PC-3 (cell line): ENCODE measurements at regions not wholly inside any gene's neighbourhood (a gene's known extent, or its start where the extent isn't known, plus 50 kb on each side); places are given as distances from the start of the nearest gene placed in this dataset.

Source experiments
- ATAC-seq: fragments of 200-7000 bp; cut with Tn5 transposase; 2 replicates; pipeline ENCODE4 v1.9.1; 2020; ENCODE audit warnings: mild to moderate bottlenecking, moderate library complexity
- BruUV-seq: library from RNA; stranded (reverse); fragments of 400-500 nt; replicated peaks from 2 replicates; lab custom pipeline; 2021; lab: Mats Ljungman, UMichigan
- CTCF ChIA-PET: fragments of 300-600 bp; sonication (Branson Sonifier 250); formaldehyde crosslinking; loops from one replicate; lab custom pipeline; 2022; ENCODE audit warnings: antibody characterized with exemption; lab: Charles Lee
- POLR2A ChIA-PET: fragments of 300-600 bp; sonication (Branson Sonifier 250); formaldehyde crosslinking; loops from one replicate; lab custom pipeline; 2022; ENCODE audit warnings: antibody characterized with exemption; ENCODE audit not compliant: unreplicated experiment; lab: Charles Lee
- DNase-seq: peaks from one replicate; pipeline ENCODE4 v3.0.0-alpha.2; 2015
- H2AFZ ChIP-seq: fragments of 300-600 bp; sonication (generic); 2 replicates; pipeline ENCODE4 v1.6.0; 2016; ENCODE audit warnings: antibody characterized with exemption, low read length
- H3F3A ChIP-seq: fragments of 300-600 bp; sonication (generic); one replicate; pipeline ENCODE4 v1.6.0; 2017; ENCODE audit warnings: antibody characterized with exemption, low read length, control low read depth, mild to moderate bottlenecking; ENCODE audit not compliant: unreplicated experiment
- H3K27ac ChIP-seq: fragments of 300-600 bp; sonication (generic); 2 replicates; pipeline ENCODE4 v1.5.1; 2016; ENCODE audit warnings: mild to moderate bottlenecking, low read length
- H3K27me3 ChIP-seq: fragments of 300-600 bp; sonication (generic); 2 replicates; pipeline ENCODE4 v1.6.1; 2016; ENCODE audit warnings: low read length, mixed read lengths
- H3K36me3 ChIP-seq: fragments of 300-600 bp; sonication (generic); 2 replicates; pipeline ENCODE4 v1.6.1; 2016; ENCODE audit warnings: low read depth, mixed run types, low read length, mixed read lengths
- H3K4me1 ChIP-seq: fragments of 300-600 bp; sonication (generic); 2 replicates; pipeline ENCODE4 v1.5.1; 2016; ENCODE audit warnings: low read length; ENCODE audit not compliant: insufficient read depth
- H3K4me2 ChIP-seq: fragments of 300-600 bp; sonication (generic); 2 replicates; pipeline ENCODE4 v1.6.0; 2016; ENCODE audit warnings: low read length
- H3K4me3 ChIP-seq: fragments of 300-600 bp; sonication (generic); 2 replicates; pipeline ENCODE4 v1.5.1; 2016; ENCODE audit warnings: mild to moderate bottlenecking, low read length, mixed read lengths
- H3K79me2 ChIP-seq: fragments of 300-600 bp; sonication (generic); 2 replicates; pipeline ENCODE4 v1.6.1; 2017; ENCODE audit warnings: low read length, mixed read lengths
- H3K9ac ChIP-seq: fragments of 300-600 bp; sonication (generic); 2 replicates; pipeline ENCODE4 v1.6.0; 2016; ENCODE audit warnings: mild to moderate bottlenecking, low read length
- H3K9me2 ChIP-seq: fragments of 300-600 bp; sonication (generic); replicated peaks from 2 replicates; pipeline ENCODE4 v1.6.1; 2016; ENCODE audit warnings: mixed run types, low read length, mixed read lengths
- H3K9me3 ChIP-seq: fragments of 300-600 bp; sonication (generic); 2 replicates; pipeline ENCODE4 v1.6.1; 2016; ENCODE audit warnings: low read length, mixed read lengths
- H4K20me1 ChIP-seq: fragments of 300-600 bp; sonication (generic); 2 replicates; pipeline ENCODE4 v1.6.1; 2016; ENCODE audit warnings: low read length, mixed read lengths
- EZH2 ChIP-seq: fragments of 300-600 bp; sonication (generic); IDR thresholded peaks from one replicate; pipeline ENCODE4 v1.6.1; 2017; ENCODE audit warnings: antibody characterized with exemption, mild to moderate bottlenecking, low read length; ENCODE audit not compliant: unreplicated experiment
- EZH2phosphoT487 ChIP-seq: fragments of 300-600 bp; sonication (generic); IDR thresholded peaks from 2 replicates; pipeline ENCODE4 v1.6.1; 2018; ENCODE audit warnings: mild to moderate bottlenecking, antibody characterized with exemption, low read length, borderline replicate concordance
- intact Hi-C: fragments of 100-400 bp; cut with micrococcal nuclease; formaldehyde crosslinking; loops from 2 replicates; pipeline ENCODE4 v1.9.0; 2023
- TF ChIP-seq, protein P1 (sequence below): fragments of 300-600 bp; sonication (generic); conservative IDR thresholded peaks from 2 replicates; pipeline ENCODE4 v1.5.1; 2017; ENCODE audit warnings: antibody characterized with exemption, low read depth, mild to moderate bottlenecking, low read length

- H3K4me1 ChIP-seq = peaks cover 38% of the 10 kb centered on the region
- H2AFZ ChIP-seq = no peak overlapping the region
- H3K27ac ChIP-seq = no peak overlapping the region
- no peaks in the 10 kb centered on the region for H3K9me2 ChIP-seq
- no peaks in the 10 kb centered on the region for H3K36me3 ChIP-seq
- no peaks in the 10 kb centered on the region for H3K79me2 ChIP-seq
- no peaks in the 10 kb centered on the region for H3K27me3 ChIP-seq
- H4K20me1 ChIP-seq = no peaks in the 10 kb centered on the region
- ATAC-seq = no peak
- CTCF ChIA-PET = no interaction called here
- DNase-seq = no peak
- BruUV-seq = no TSS peak
- no peak overlapping the region for H3K4me3 ChIP-seq
- intact Hi-C loops = no loop called here
- POLR2A ChIA-PET = no interaction called here
- H3F3A ChIP-seq = no peaks in the 10 kb centered on the region
- no peak overlapping the region for H3K9ac ChIP-seq
- TF ChIP-seq EZH2phosphoT487 = no peak
- no peak for TF ChIP-seq EZH2
- TF ChIP-seq, protein P1, sequence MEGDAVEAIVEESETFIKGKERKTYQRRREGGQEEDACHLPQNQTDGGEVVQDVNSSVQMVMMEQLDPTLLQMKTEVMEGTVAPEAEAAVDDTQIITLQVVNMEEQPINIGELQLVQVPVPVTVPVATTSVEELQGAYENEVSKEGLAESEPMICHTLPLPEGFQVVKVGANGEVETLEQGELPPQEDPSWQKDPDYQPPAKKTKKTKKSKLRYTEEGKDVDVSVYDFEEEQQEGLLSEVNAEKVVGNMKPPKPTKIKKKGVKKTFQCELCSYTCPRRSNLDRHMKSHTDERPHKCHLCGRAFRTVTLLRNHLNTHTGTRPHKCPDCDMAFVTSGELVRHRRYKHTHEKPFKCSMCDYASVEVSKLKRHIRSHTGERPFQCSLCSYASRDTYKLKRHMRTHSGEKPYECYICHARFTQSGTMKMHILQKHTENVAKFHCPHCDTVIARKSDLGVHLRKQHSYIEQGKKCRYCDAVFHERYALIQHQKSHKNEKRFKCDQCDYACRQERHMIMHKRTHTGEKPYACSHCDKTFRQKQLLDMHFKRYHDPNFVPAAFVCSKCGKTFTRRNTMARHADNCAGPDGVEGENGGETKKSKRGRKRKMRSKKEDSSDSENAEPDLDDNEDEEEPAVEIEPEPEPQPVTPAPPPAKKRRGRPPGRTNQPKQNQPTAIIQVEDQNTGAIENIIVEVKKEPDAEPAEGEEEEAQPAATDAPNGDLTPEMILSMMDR = no peak
- no peak overlapping the region for H3K4me2 ChIP-seq
- H3K9me3 ChIP-seq = no peaks in the 10 kb centered on the region
Measured at GRCh38 chr12:116430911-116431565, 128.1 kb upstream of the MAP1LC3B2 start.

- no peak for TF ChIP-seq EZH2
- TF ChIP-seq, protein P1 = no peak
- TF ChIP-seq EZH2phosphoT487 = no peak
- no peaks in the 10 kb centered on the region for H3F3A ChIP-seq
- H3K9ac ChIP-seq = no peak overlapping the region
- no peak overlapping the region for H3K4me3 ChIP-seq
- H3K79me2 ChIP-seq = no peaks in the 10 kb centered on the region
- POLR2A ChIA-PET = no interaction called here
- BruUV-seq = no TSS peak
- CTCF ChIA-PET = no interaction called here
- DNase-seq (no peak), ATAC-seq (no peak)
- no peaks in the 10 kb centered on the region for H4K20me1 ChIP-seq
- H2AFZ ChIP-seq = no peak overlapping the region
- H3K9me2 ChIP-seq = no peaks in the 10 kb centered on the region
- H3K9me3 ChIP-seq = no peaks in the 10 kb centered on the region
- no peak overlapping the region for H3K27ac ChIP-seq
- no peaks in the 10 kb centered on the region for H3K27me3 ChIP-seq
- no peaks in the 10 kb centered on the region for H3K36me3 ChIP-seq
- intact Hi-C loops = no loop called here
- H3K4me1 ChIP-seq = peaks cover 31% of the 10 kb centered on the region
- H3K4me2 ChIP-seq = no peak overlapping the region
Measured at GRCh38 chr12:116431677-116432300, 127.4 kb upstream of the MAP1LC3B2 start.

DNA sequence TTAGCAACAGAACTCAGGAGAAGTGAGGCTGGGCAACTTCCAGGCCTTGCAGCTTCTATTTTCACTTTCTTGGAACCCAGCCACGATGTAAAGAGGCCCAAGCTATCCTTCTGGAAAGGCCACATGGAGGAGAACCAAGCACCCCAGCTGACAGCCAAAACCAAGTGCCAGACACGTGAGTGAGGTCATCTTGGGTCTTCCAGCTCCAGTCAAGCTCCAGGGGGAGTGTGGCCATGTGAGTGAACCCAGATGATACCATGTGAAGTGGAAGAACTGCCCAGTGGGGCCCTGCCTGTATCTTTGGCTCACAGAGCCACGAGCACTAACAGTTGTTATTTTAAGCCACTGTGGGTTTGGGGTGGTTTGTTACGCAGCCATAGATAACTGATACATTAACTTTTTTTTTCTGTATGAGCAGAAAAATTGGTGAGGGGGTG is 126.8 kb upstream of the MAP1LC3B2 start:
- ATAC-seq = no peak

More for the DNA sequence above, 126.8 kb upstream of the MAP1LC3B2 start:
- intact Hi-C loops = no loop called here
- Histone ChIP-seq H3K4me1 (peaks cover 25% of the 10 kb centered on the region), H3K27me3 (no peaks in the 10 kb centered on the region), H3K36me3 (no peaks in the 10 kb centered on the region), H4K20me1 (no peaks in the 10 kb centered on the region), H3K9ac (no peak overlapping the region), H3K9me2 (no peaks in the 10 kb centered on the region), H3F3A (no peaks in the 10 kb centered on the region), H3K9me3 (no peaks in the 10 kb centered on the region), H3K4me3 (no peak overlapping the region), H3K4me2 (no peak overlapping the region), H2AFZ (no peak overlapping the region), H3K79me2 (no peaks in the 10 kb centered on the region), H3K27ac (no peak overlapping the region)
- BruUV-seq = no TSS peak
- ChIA-PET CTCF (no interaction called here), POLR2A (no interaction called here)
- TF ChIP-seq, protein P1 = no peak
- TF ChIP-seq EZH2 (no peak), EZH2phosphoT487 (no peak)
- no peak for DNase-seq
